Rectal smooth muscle tissue (tissue), 1 donor: ENCODE measurements at regions not wholly inside any gene's neighbourhood (a gene's known extent, or its start where the extent isn't known, plus 50 kb on each side); places are given as distances from the start of the nearest gene placed in this dataset.

ENCODE experiments used
- H3K27ac ChIP-seq: one replicate; pipeline ENCODE4 v1.7.0; 2013; ENCODE audit warnings: low read depth, low read length, inconsistent platforms
- H3K27me3 ChIP-seq: one replicate; pipeline ENCODE4 v1.7.0; 2013; ENCODE audit warnings: low read length; ENCODE audit not compliant: control insufficient read depth, insufficient read depth
- H3K36me3 ChIP-seq: one replicate; pipeline ENCODE4 v1.7.0; 2013; ENCODE audit warnings: low read length; ENCODE audit not compliant: control insufficient read depth, insufficient read depth
- H3K4me1 ChIP-seq: one replicate; pipeline ENCODE4 v1.7.0; 2013; ENCODE audit warnings: low read length; ENCODE audit not compliant: control insufficient read depth, insufficient read depth
- H3K4me3 ChIP-seq: one replicate; pipeline ENCODE4 v1.7.0; 2013; ENCODE audit warnings: low read length
- H3K9ac ChIP-seq: one replicate; pipeline ENCODE4 v1.7.0; 2013; ENCODE audit warnings: low read length

GRCh38 chr12:25719505-25719904 is 166.4 kb upstream of the LMNTD1 start:
- Histone ChIP-seq H3K9ac (no peak overlapping the region), H3K27ac (no peak overlapping the region), H3K4me3 (no peak overlapping the region), H3K4me1 (peaks cover 7% of the 10 kb centered on the region), H3K36me3 (no peaks in the 10 kb centered on the region), H3K27me3 (no peaks in the 10 kb centered on the region)

- Histone ChIP-seq H3K9ac (no peak overlapping the region), H3K4me1 (peaks cover 9% of the 10 kb centered on the region), H3K4me3 (no peak overlapping the region), H3K27me3 (no peaks in the 10 kb centered on the region), H3K36me3 (no peaks in the 10 kb centered on the region), H3K27ac (no peak overlapping the region)
These were observed 170.3 kb upstream of the LMNTD1 start for GRCh38 chr12:25723336-25723735.

- Histone ChIP-seq H3K27ac (no peak overlapping the region), H3K4me3 (no peak overlapping the region), H3K4me1 (peaks cover 9% of the 10 kb centered on the region), H3K36me3 (no peaks in the 10 kb centered on the region), H3K9ac (no peak overlapping the region), H3K27me3 (no peaks in the 10 kb centered on the region)
These were observed 170.9 kb upstream of the LMNTD1 start for GRCh38 chr12:25723921-25724491.

- Histone ChIP-seq H3K9ac (no peak overlapping the region), H3K4me3 (no peak overlapping the region), H3K27me3 (no peaks in the 10 kb centered on the region), H3K27ac (no peak overlapping the region), H3K4me1 (peaks cover 9% of the 10 kb centered on the region), H3K36me3 (no peaks in the 10 kb centered on the region)
These were observed 172.4 kb upstream of the LMNTD1 start for GRCh38 chr12:25725470-25725869.

GRCh38 chr12:25725931-25726330 is 172.8 kb upstream of the LMNTD1 start:
- peaks cover 9% of the 10 kb centered on the region for H3K4me1 ChIP-seq
- H3K27me3 ChIP-seq, result no peaks in the 10 kb centered on the region
- H3K36me3 ChIP-seq, result no peaks in the 10 kb centered on the region
- H3K27ac ChIP-seq, result no peak overlapping the region
- H3K4me3 ChIP-seq, result no peak overlapping the region
- H3K9ac ChIP-seq, result no peak overlapping the region

- no peak overlapping the region for H3K27ac ChIP-seq
- no peak overlapping the region for H3K4me3 ChIP-seq
- H3K27me3 ChIP-seq, result no peaks in the 10 kb centered on the region
- H3K9ac ChIP-seq, result no peak overlapping the region
- peaks cover 9% of the 10 kb centered on the region for H3K4me1 ChIP-seq
- H3K36me3 ChIP-seq, result no peaks in the 10 kb centered on the region
These were observed 175.0 kb upstream of the LMNTD1 start for GRCh38 chr12:25728056-25728595.

GRCh38 chr12:25730489-25731349 is 177.6 kb upstream of the LMNTD1 start:
- no peak overlapping the region for H3K9ac ChIP-seq
- no peaks in the 10 kb centered on the region for H3K36me3 ChIP-seq
- H3K4me3 ChIP-seq, result no peak overlapping the region
- H3K27ac ChIP-seq, result no peak overlapping the region
- no peaks in the 10 kb centered on the region for H3K27me3 ChIP-seq
- H3K4me1 ChIP-seq, result peaks cover 3% of the 10 kb centered on the region

GRCh38 chr12:25733541-25733940 is 180.5 kb upstream of the LMNTD1 start:
- H3K4me1 ChIP-seq, result no peaks in the 10 kb centered on the region
- H3K27me3 ChIP-seq, result no peaks in the 10 kb centered on the region
- no peak overlapping the region for H3K27ac ChIP-seq
- no peak overlapping the region for H3K4me3 ChIP-seq
- no peak overlapping the region for H3K9ac ChIP-seq
- no peaks in the 10 kb centered on the region for H3K36me3 ChIP-seq

GRCh38 chr12:25734529-25735180 is 181.6 kb upstream of the LMNTD1 start:
- H3K36me3 ChIP-seq, result no peaks in the 10 kb centered on the region
- H3K4me1 ChIP-seq, result no peaks in the 10 kb centered on the region
- no peaks in the 10 kb centered on the region for H3K27me3 ChIP-seq
- no peak overlapping the region for H3K27ac ChIP-seq
- H3K4me3 ChIP-seq, result no peak overlapping the region
- H3K9ac ChIP-seq, result no peak overlapping the region

GRCh38 chr12:25740617-25741016 is 187.5 kb upstream of the LMNTD1 start:
- no peak overlapping the region for H3K27ac ChIP-seq
- no peaks in the 10 kb centered on the region for H3K27me3 ChIP-seq
- H3K4me1 ChIP-seq, result no peaks in the 10 kb centered on the region
- no peaks in the 10 kb centered on the region for H3K36me3 ChIP-seq
- H3K4me3 ChIP-seq, result no peak overlapping the region
- no peak overlapping the region for H3K9ac ChIP-seq

GRCh38 chr12:25741917-25742316 is 188.8 kb upstream of the LMNTD1 start:
- Histone ChIP-seq H3K27me3 (no peaks in the 10 kb centered on the region), H3K36me3 (no peaks in the 10 kb centered on the region), H3K9ac (no peak overlapping the region), H3K4me3 (no peak overlapping the region), H3K27ac (no peak overlapping the region), H3K4me1 (no peaks in the 10 kb centered on the region)

GRCh38 chr12:25743679-25744215 is 190.7 kb upstream of the LMNTD1 start:
- Histone ChIP-seq H3K36me3 (no peaks in the 10 kb centered on the region), H3K4me1 (no peaks in the 10 kb centered on the region), H3K9ac (no peak overlapping the region), H3K27ac (no peak overlapping the region), H3K27me3 (no peaks in the 10 kb centered on the region), H3K4me3 (no peak overlapping the region)
